GM04504 (cell line): ENCODE measurements at regions not wholly inside any gene's neighbourhood (a gene's known extent, or its start where the extent isn't known, plus 50 kb on each side); places are given as distances from the start of the nearest gene placed in this dataset.

Experiments used
- DNase-seq: peaks from one replicate; pipeline ENCODE4 v3.0.0-alpha.2; 2012; ENCODE audit warnings: low read depth

- no peak for DNase-seq
Measured at GRCh38 chr6:92635553-92636153, 783.7 kb downstream of the EPHA7 start.

GRCh38 chr6:92634561-92634960 lies 784.8 kb downstream of the EPHA7 start:
- DNase-seq: no peak

- DNase-seq: no peak
Measured at GRCh38 chr6:92623431-92623830, 795.9 kb downstream of the EPHA7 start.

GRCh38 chr6:92617721-92618120 lies 801.6 kb downstream of the EPHA7 start:
- DNase-seq: no peak

- no peak for DNase-seq
Measured at GRCh38 chr6:92608751-92609150, 810.6 kb downstream of the EPHA7 start.

GRCh38 chr6:92593201-92593600 lies 826.2 kb downstream of the EPHA7 start:
- no peak for DNase-seq

GRCh38 chr6:92589996-92590395 lies 829.4 kb downstream of the EPHA7 start:
- DNase-seq: no peak

GRCh38 chr6:92588148-92588547 lies 831.2 kb downstream of the EPHA7 start:
- DNase-seq: no peak

- no peak for DNase-seq
Measured at GRCh38 chr6:92587525-92587924, 831.8 kb downstream of the EPHA7 start.

- no peak for DNase-seq
Measured at GRCh38 chr6:92586236-92586977, 833.0 kb downstream of the EPHA7 start.

GRCh38 chr6:92582211-92582610 lies 837.1 kb downstream of the EPHA7 start:
- DNase-seq: no peak

GRCh38 chr6:92577077-92577719 lies 842.2 kb downstream of the EPHA7 start:
- DNase-seq: no peak

- DNase-seq: no peak
Measured at GRCh38 chr6:92568541-92568940, 850.8 kb downstream of the EPHA7 start.

- no peak for DNase-seq
Measured at GRCh38 chr6:92566632-92567031, 852.7 kb downstream of the EPHA7 start.

GRCh38 chr6:92564376-92564775 lies 855.0 kb downstream of the EPHA7 start:
- no peak for DNase-seq

GRCh38 chr6:92559611-92560010 lies 859.7 kb downstream of the EPHA7 start:
- no peak for DNase-seq

- DNase-seq: no peak
Measured at GRCh38 chr6:92559003-92559402, 860.4 kb downstream of the EPHA7 start.

GRCh38 chr6:92550501-92550900 lies 868.9 kb downstream of the EPHA7 start:
- DNase-seq: no peak

- no peak for DNase-seq
Measured at GRCh38 chr6:92545861-92546260, 873.5 kb downstream of the EPHA7 start.

- no peak for DNase-seq
Measured at GRCh38 chr6:92541448-92542060, 877.8 kb downstream of the EPHA7 start.

- DNase-seq: no peak
Measured at GRCh38 chr6:92538926-92539325, 880.4 kb downstream of the EPHA7 start.

GRCh38 chr6:92538275-92538674 lies 881.1 kb downstream of the EPHA7 start:
- no peak for DNase-seq

- no peak for DNase-seq
Measured at GRCh38 chr6:92534109-92534508, 885.2 kb downstream of the EPHA7 start.
